ENCODE measurements at regions not wholly inside any gene's neighbourhood (a gene's known extent, or its start where the extent isn't known, plus 50 kb on each side); places are given as distances from the start of the nearest gene placed in this dataset.

DNA sequence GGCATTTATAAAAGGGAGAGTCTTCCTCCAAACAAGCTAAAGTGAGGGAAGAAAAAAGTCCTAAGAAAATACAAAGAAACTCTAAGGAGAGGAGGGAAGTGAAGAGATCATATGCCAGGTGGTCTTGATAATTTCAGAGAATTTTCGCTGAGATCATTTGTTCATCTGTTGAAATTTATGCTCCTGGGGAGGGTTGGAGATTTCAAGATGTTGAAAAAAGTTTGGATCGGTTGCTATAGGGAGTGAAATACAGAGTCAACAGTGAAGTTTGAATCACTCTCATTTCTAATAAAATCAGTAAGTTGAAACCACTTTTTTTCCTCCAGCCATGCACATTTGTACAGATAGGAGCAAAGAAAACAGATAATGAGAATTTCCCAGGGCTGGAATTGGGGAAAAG, 299.1 kb upstream of the ADAMTS5 start:
- Histone ChIP-seq H3K27ac (ENCODE audit: low read depth, low read length) (no peak overlapping the region), H3K36me3 (ENCODE audit: control insufficient read depth in 2 of 3, insufficient read depth in 3 of 3, low read length in 3 of 3) (no peaks in the 10 kb centered on the region), H3K4me3 (ENCODE audit: low read length) (no peak overlapping the region), H3K4me1 (ENCODE audit: control insufficient read depth in 2 of 2, insufficient read depth in 2 of 2, low read length in 2 of 2) (no peaks in the 10 kb centered on the region), H3K9me3 (ENCODE audit: control insufficient read depth in 2 of 3, low read length in 3 of 3) (no peaks in the 10 kb centered on the region), H3K27me3 (ENCODE audit: control insufficient read depth in 2 of 2, insufficient read depth in 2 of 2, low read length in 2 of 2) (no peaks in the 10 kb centered on the region)
- ChIA-PET POLR2A (no interaction called here), CTCF (no interaction called here)
- no peak overlapping the region for H3K4me3 Mint-ChIP-seq
- H3K27ac Mint-ChIP-seq, result no peak overlapping the region
- intact Hi-C loops (cut with micrococcal nuclease), result no loop called here
- no peak for ATAC-seq
- no peak for DNase-seq
- H3K9me3 Mint-ChIP-seq, result peaks cover 0 to 7% (median 2%) of the 10 kb centered on the region in 11 donors
- H3K4me1 Mint-ChIP-seq, result no peaks in the 10 kb centered on the region
- H3K27me3 Mint-ChIP-seq, result no peaks in the 10 kb centered on the region
- H3K36me3 Mint-ChIP-seq, result no peaks in the 10 kb centered on the region

DNA sequence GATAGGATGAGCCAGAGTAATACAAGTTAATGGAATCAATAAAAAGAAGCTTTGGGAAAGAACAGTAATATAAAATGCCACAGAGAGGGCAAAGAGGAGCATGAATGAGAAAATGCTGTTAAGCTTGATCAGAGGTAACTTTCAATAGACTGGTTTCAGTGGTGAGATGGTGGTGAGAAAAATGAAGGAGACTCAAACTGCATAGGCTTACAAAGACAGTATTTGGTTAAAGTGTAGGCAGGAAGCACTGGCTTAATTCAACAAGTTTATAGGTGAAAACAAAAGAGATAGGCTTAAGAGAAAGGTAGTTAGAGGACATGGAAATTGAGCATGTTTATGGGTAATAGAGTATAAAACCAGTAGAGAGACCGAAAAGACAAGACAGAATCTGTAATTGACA, 298.6 kb upstream of the ADAMTS5 start:
- intact Hi-C loops (cut with micrococcal nuclease), result no loop called here
- Mint-ChIP-seq H3K36me3 (no peaks in the 10 kb centered on the region), H3K27me3 (no peaks in the 10 kb centered on the region), H3K4me3 (no peak overlapping the region), H3K27ac (no peak overlapping the region), H3K4me1 (no peaks in the 10 kb centered on the region), H3K9me3 (peaks cover 0 to 7% (median 2%) of the 10 kb centered on the region in 11 donors)
- no peak overlapping the region for H3K4me3 ChIP-seq (ENCODE audit: low read length)
- H3K36me3 ChIP-seq (ENCODE audit: control insufficient read depth in 2 of 3, insufficient read depth in 3 of 3, low read length in 3 of 3), result no peaks in the 10 kb centered on the region
- no peaks in the 10 kb centered on the region for H3K9me3 ChIP-seq (ENCODE audit: control insufficient read depth in 2 of 3, low read length in 3 of 3)
- DNase-seq (no peak), ATAC-seq (no peak)
- no peak overlapping the region for H3K27ac ChIP-seq (ENCODE audit: low read depth, low read length)
- no peaks in the 10 kb centered on the region for H3K4me1 ChIP-seq (ENCODE audit: control insufficient read depth in 2 of 2, insufficient read depth in 2 of 2, low read length in 2 of 2)
- ChIA-PET CTCF (no interaction called here), POLR2A (no interaction called here)
- H3K27me3 ChIP-seq (ENCODE audit: control insufficient read depth in 2 of 2, insufficient read depth in 2 of 2, low read length in 2 of 2), result no peaks in the 10 kb centered on the region

GRCh38 chr21:27261676-27262075, 294.8 kb upstream of the ADAMTS5 start:
- Mint-ChIP-seq H3K9me3 (peaks cover 0 to 11% (median 3%) of the 10 kb centered on the region in 11 donors), H3K36me3 (no peaks in the 10 kb centered on the region), H3K27me3 (no peaks in the 10 kb centered on the region), H3K4me3 (no peak overlapping the region), H3K27ac (no peak overlapping the region), H3K4me1 (no peaks in the 10 kb centered on the region)
- ChIA-PET CTCF (no interaction called here), POLR2A (no interaction called here)
- ATAC-seq, result no peak
- H3K4me3 ChIP-seq (ENCODE audit: low read length), result no peak overlapping the region
- H3K27ac ChIP-seq (ENCODE audit: low read depth, low read length), result no peak overlapping the region
- H3K27me3 ChIP-seq (ENCODE audit: control insufficient read depth in 2 of 2, insufficient read depth in 2 of 2, low read length in 2 of 2), result no peaks in the 10 kb centered on the region
- intact Hi-C loops (cut with micrococcal nuclease), result no loop called here
- no peak for DNase-seq
- H3K36me3 ChIP-seq (ENCODE audit: control insufficient read depth in 2 of 3, insufficient read depth in 3 of 3, low read length in 3 of 3), result no peaks in the 10 kb centered on the region
- H3K9me3 ChIP-seq (ENCODE audit: control insufficient read depth in 2 of 3, low read length in 3 of 3), result no peaks in the 10 kb centered on the region
- H3K4me1 ChIP-seq (ENCODE audit: control insufficient read depth in 2 of 2, insufficient read depth in 2 of 2, low read length in 2 of 2), result no peaks in the 10 kb centered on the region

DNA sequence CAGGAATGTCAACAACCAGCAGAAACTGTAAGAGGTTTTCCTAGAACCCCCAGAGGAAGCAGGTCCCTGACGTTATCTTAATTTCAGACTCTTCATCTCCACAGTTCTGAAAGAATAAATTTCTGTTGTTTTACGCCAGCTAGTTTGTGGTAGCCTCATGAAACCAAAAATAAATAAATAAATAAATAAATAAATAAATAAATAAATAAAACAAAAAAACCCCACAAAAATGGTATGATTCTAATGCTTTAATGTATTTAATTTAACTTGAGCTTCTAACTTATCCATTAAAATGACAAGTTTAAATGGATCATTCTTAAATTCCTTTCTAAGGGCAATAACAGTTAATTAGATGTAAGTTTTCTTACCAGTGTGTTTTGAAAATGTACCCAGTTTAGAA, 293.8 kb upstream of the ADAMTS5 start:
- H3K27ac Mint-ChIP-seq, result no peak overlapping the region
- intact Hi-C loops (cut with micrococcal nuclease), result no loop called here
- no peaks in the 10 kb centered on the region for H3K4me1 Mint-ChIP-seq
- no peaks in the 10 kb centered on the region for H3K9me3 ChIP-seq (ENCODE audit: control insufficient read depth in 2 of 3, low read length in 3 of 3)
- H3K36me3 ChIP-seq (ENCODE audit: control insufficient read depth in 2 of 3, insufficient read depth in 3 of 3, low read length in 3 of 3), result no peaks in the 10 kb centered on the region
- H3K27me3 ChIP-seq (ENCODE audit: control insufficient read depth in 2 of 2, insufficient read depth in 2 of 2, low read length in 2 of 2), result no peaks in the 10 kb centered on the region
- POLR2A ChIA-PET, result no interaction called here
- no peak overlapping the region for H3K27ac ChIP-seq (ENCODE audit: low read depth, low read length)
- ATAC-seq, result no peak
- no peaks in the 10 kb centered on the region for H3K27me3 Mint-ChIP-seq
- no peak for DNase-seq
- H3K36me3 Mint-ChIP-seq, result no peaks in the 10 kb centered on the region
- H3K4me3 Mint-ChIP-seq, result no peak overlapping the region
- no peak overlapping the region for H3K4me3 ChIP-seq (ENCODE audit: low read length)
- CTCF ChIA-PET, result no interaction called here
- H3K4me1 ChIP-seq (ENCODE audit: control insufficient read depth in 2 of 2, insufficient read depth in 2 of 2, low read length in 2 of 2), result no peaks in the 10 kb centered on the region
- peaks cover 0 to 11% (median 3%) of the 10 kb centered on the region in 11 donors for H3K9me3 Mint-ChIP-seq

- no peaks in the 10 kb centered on the region for H3K27me3 Mint-ChIP-seq
- POLR2A ChIA-PET, result no interaction called here
- H3K4me3 ChIP-seq (ENCODE audit: low read length), result no peak overlapping the region
Observed at GRCh38 chr21:27258742-27259448, 292.0 kb upstream of the ADAMTS5 start.

GRCh38 chr21:27257908-27258556, 291.1 kb upstream of the ADAMTS5 start:
- Histone ChIP-seq H3K36me3 (ENCODE audit: control insufficient read depth in 2 of 3, insufficient read depth in 3 of 3, low read length in 3 of 3) (no peaks in the 10 kb centered on the region), H3K27ac (ENCODE audit: low read depth, low read length) (no peak overlapping the region), H3K4me3 (ENCODE audit: low read length) (no peak overlapping the region), H3K27me3 (ENCODE audit: control insufficient read depth in 2 of 2, insufficient read depth in 2 of 2, low read length in 2 of 2) (no peaks in the 10 kb centered on the region), H3K9me3 (ENCODE audit: control insufficient read depth in 2 of 3, low read length in 3 of 3) (no peaks in the 10 kb centered on the region), H3K4me1 (ENCODE audit: control insufficient read depth in 2 of 2, insufficient read depth in 2 of 2, low read length in 2 of 2) (no peaks in the 10 kb centered on the region)
- no peak for DNase-seq
- H3K9me3 Mint-ChIP-seq, result peaks cover 0 to 11% (median 3%) of the 10 kb centered on the region in 11 donors
- no peaks in the 10 kb centered on the region for H3K27me3 Mint-ChIP-seq
- intact Hi-C loops (cut with micrococcal nuclease), result no loop called here
- no peaks in the 10 kb centered on the region for H3K4me1 Mint-ChIP-seq
- POLR2A ChIA-PET, result no interaction called here
- CTCF ChIA-PET, result no interaction called here
- no peak overlapping the region for H3K27ac Mint-ChIP-seq
- no peak overlapping the region for H3K4me3 Mint-ChIP-seq
- no peak for ATAC-seq
- H3K36me3 Mint-ChIP-seq, result no peaks in the 10 kb centered on the region

More at GRCh38 chr21:27258742-27259448, 292.0 kb upstream of the ADAMTS5 start:
- no peak overlapping the region for H3K27ac Mint-ChIP-seq
- Histone ChIP-seq H3K9me3 (ENCODE audit: control insufficient read depth in 2 of 3, low read length in 3 of 3) (no peaks in the 10 kb centered on the region), H3K4me1 (ENCODE audit: control insufficient read depth in 2 of 2, insufficient read depth in 2 of 2, low read length in 2 of 2) (no peaks in the 10 kb centered on the region), H3K27ac (ENCODE audit: low read depth, low read length) (no peak overlapping the region), H3K27me3 (ENCODE audit: control insufficient read depth in 2 of 2, insufficient read depth in 2 of 2, low read length in 2 of 2) (no peaks in the 10 kb centered on the region), H3K36me3 (ENCODE audit: control insufficient read depth in 2 of 3, insufficient read depth in 3 of 3, low read length in 3 of 3) (no peaks in the 10 kb centered on the region)
- H3K9me3 Mint-ChIP-seq, result peaks cover 0 to 11% (median 3%) of the 10 kb centered on the region in 11 donors
- intact Hi-C loops (cut with micrococcal nuclease), result no loop called here
- no peak overlapping the region for H3K4me3 Mint-ChIP-seq
- no peak for DNase-seq
- H3K4me1 Mint-ChIP-seq, result no peaks in the 10 kb centered on the region
- ATAC-seq, result no peak
- no peaks in the 10 kb centered on the region for H3K36me3 Mint-ChIP-seq
- CTCF ChIA-PET, result no interaction called here

GRCh38 chr21:27257226-27257625, 290.3 kb upstream of the ADAMTS5 start:
- no peak overlapping the region for H3K27ac ChIP-seq (ENCODE audit: low read depth, low read length)
- no peak for ATAC-seq
- no peaks in the 10 kb centered on the region for H3K27me3 Mint-ChIP-seq
- no peaks in the 10 kb centered on the region for H3K4me1 ChIP-seq (ENCODE audit: control insufficient read depth in 2 of 2, insufficient read depth in 2 of 2, low read length in 2 of 2)
- no peak for DNase-seq
- no peak overlapping the region for H3K4me3 Mint-ChIP-seq
- H3K9me3 Mint-ChIP-seq, result peaks cover 0 to 11% (median 3%) of the 10 kb centered on the region in 11 donors
- no peaks in the 10 kb centered on the region for H3K4me1 Mint-ChIP-seq
- H3K27ac Mint-ChIP-seq, result no peak overlapping the region
- H3K36me3 ChIP-seq (ENCODE audit: control insufficient read depth in 2 of 3, insufficient read depth in 3 of 3, low read length in 3 of 3), result no peaks in the 10 kb centered on the region
- no peak overlapping the region for H3K4me3 ChIP-seq (ENCODE audit: low read length)
- H3K9me3 ChIP-seq (ENCODE audit: control insufficient read depth in 2 of 3, low read length in 3 of 3), result no peaks in the 10 kb centered on the region
- ChIA-PET POLR2A (no interaction called here), CTCF (no interaction called here)
- intact Hi-C loops (cut with micrococcal nuclease), result no loop called here
- no peaks in the 10 kb centered on the region for H3K36me3 Mint-ChIP-seq
- no peaks in the 10 kb centered on the region for H3K27me3 ChIP-seq (ENCODE audit: control insufficient read depth in 2 of 2, insufficient read depth in 2 of 2, low read length in 2 of 2)
